Middle frontal gyrus (tissue), 1 donor: ENCODE measurements at regions not wholly inside any gene's neighbourhood (a gene's known extent, or its start where the extent isn't known, plus 50 kb on each side); places are given as distances from the start of the nearest gene placed in this dataset.
"Not testable (repeated sequence)": the region's sequence is repeated elsewhere in the genome, so short reads cannot be mapped to it uniquely, and the experiment has no call there.

Experiments
- DNase-seq: peaks from one replicate; pipeline ENCODE4 v3.0.0-alpha.2; 2015; ENCODE audit warnings: low spot score; ENCODE audit errors: extremely low spot score

DNA sequence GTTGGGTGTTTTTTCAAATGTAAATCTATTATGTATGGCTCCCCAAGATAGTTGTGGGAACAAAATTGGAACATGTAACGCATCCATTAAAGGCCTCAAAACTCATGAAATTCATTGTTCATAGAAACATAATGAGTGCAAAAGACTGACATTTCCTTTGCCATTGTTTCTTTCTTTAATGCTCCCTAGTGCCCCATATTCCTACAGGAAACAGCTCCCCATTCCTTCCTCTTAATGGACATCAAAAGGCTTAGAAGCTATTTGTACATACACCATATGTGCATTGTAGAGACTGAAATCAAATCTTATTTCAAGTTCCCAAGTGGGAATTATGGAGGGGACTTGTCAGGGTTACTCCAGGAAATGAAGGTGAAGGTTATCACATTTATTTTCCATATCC, 139.1 kb downstream of the AHR start:
- DNase-seq = no peak

GRCh38 chr7:17440025-17440784, 141.8 kb downstream of the AHR start:
- DNase-seq = not testable (repeated sequence)

DNA sequence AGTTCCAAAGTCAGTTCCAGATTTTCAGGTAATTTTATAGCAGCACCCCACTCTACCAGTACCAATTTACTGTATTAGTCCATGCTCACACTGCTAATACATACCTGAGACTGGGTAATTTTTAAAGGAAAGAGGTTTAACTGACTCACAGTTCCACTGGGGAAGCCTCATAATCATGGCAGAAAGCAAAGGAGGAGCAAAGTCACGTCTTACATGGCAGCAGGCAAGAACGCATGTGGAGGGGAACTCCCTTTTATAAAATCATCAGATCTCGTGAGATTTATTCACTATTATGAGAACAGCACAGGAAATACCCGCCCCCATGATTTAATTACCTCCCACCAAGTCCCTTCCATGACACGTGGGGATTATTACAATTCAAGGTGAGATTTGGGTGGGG, 142.4 kb downstream of the AHR start:
- DNase-seq = no peak

DNA sequence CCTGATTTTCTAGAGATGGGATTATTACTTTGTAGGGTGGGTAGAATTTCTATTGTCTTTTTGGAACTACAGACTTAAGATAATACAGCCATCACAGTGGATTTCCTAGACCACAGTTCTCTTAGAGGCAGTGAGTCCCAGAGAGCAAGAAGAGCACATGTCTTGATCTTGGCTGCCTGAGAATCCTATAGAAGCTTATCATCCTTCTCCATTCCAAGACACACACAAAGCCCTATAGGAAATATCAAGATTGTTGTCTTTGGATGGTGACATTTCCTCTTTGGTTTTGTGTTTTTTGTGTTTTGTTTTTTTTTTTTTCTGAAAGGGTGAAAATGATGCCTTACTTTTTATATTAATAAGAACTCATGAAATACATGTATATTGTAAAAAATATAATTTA, 143.1 kb downstream of the AHR start:
- DNase-seq = no peak

GRCh38 chr7:17444151-17444550, 145.7 kb downstream of the AHR start:
- DNase-seq = no peak

- no peak for DNase-seq
Measured at GRCh38 chr7:17444673-17445072, 146.2 kb downstream of the AHR start.

GRCh38 chr7:17446340-17446739, 147.9 kb downstream of the AHR start:
- DNase-seq = no peak

DNA sequence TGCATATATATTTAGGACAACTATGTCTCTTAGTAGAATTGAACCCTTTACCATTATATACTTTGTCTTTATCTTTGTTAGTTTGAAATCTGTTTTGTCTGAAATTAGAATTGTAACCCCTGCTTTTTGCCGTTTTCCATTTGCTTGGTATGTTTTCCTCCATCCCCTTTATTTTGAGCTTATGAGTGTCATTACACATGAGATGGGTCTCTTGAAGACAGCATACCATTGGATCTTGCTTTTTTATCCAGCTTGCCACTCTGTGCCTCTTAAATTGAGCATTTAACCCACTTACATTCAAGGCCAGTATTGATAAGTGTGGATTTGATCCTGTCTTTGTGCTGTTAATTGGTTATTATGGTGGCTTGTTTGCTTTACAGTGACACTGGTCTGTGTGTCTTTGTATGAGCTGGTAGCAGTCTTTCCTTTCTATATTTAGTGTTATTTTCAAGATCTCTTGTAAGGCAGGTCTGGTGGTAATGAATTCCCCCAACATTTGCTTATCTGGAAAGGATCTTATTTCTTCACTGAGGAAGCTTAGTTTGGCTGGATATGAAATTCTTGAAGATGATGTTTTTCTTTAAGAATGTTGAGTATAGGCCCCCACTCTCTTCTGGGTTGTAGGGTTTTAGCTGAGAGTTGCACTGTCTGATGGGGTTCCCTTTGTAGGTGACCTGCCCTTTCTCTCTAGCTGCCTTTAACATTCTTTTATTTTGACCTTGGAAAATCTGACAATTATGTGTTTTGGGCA, 149.5 kb downstream of the AHR start:
- DNase-seq = no peak

DNA sequence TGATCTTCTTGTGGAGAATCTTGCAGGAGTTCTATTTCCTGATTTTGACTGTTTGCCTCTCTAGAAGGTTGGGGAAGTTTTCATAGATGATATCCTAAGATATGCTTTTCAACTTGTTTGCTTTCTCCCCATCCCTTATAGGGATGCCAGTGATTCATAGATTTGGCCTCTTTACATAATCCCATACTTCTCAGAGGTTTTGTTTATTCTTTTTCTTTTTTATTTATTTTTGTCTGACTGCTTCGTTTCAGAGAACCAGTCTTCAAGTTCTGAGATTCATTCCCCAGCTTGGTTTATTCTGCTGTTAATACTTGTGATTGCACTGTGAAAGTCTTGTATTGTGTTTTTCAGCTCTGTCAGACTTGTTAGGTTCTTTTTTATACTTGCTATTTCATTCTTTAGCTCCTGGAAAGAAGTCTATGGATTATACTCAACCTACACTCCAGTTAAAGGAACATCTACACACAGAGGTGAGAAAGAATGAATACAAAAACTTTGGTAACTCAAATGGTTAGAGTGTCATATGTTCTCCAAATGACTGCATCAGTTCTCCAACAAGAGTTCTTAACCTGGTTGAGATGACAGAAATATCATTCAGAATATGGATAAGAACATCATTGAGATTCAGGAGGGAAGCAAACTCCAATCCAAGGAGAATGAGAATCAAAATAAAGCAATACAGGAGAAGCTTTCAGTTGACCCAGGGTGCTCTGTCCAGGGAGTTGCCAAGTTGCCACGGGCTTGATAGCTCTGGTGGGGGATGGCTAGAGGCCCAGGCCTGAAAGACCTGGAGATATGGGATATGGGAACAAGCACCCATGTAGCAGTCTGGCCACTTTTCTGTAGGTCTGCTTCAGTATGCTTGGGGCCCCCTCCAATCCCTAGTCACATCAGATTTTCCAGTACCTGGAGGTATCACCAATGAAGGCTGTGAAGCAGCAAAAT, 150.3 kb downstream of the AHR start:
- no peak for DNase-seq

GRCh38 chr7:17456541-17456940, 158.1 kb downstream of the AHR start:
- no peak for DNase-seq

DNA sequence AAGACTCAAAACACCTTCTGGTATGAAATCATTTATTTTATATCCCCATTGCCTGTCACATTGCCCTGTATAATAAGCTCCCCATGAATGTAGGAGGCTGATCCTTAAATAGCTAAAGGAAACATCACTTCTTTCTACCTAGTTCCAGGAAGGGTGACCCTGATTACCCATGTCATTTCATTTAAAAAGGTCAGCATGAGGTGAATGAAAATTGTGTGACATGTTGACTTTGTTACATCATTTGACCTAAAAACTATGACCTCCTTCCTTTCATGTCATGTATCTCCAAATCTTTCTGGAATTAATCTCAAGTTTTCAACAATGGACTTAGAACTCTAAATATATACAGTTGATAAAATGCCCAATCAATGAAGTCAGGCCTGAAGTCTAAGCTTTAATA, 161.5 kb downstream of the AHR start:
- no peak for DNase-seq

- DNase-seq = no peak
Measured at GRCh38 chr7:17460665-17461064, 162.2 kb downstream of the AHR start.

DNA sequence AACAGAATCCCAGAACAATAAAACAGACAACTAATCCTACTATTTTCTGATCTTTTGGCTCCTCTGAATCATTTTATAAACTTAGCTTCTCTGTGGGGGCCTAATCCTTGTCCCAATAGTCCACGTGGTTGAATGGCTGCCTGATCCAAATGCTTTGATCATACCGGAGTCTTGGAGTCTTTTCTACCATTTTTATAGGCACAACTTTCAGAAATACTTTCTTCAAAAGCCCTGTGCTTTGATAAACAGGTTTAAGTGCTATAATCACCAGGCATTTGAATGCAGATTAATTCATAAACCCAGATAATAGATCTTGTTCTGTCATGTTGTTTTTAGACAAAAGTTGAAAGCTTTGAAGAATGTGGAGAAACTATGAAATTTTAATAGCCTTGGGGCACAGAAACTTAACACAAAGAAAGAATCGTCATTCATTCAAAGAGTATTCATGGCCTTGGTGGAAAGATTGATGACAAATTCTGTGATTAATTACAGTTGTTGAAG, 163.7 kb downstream of the AHR start:
- DNase-seq = no peak

GRCh38 chr7:17463511-17464085, 165.1 kb downstream of the AHR start:
- DNase-seq = no peak

GRCh38 chr7:17466216-17466615, 167.8 kb downstream of the AHR start:
- peak; percentile 6 for DNase-seq

DNA sequence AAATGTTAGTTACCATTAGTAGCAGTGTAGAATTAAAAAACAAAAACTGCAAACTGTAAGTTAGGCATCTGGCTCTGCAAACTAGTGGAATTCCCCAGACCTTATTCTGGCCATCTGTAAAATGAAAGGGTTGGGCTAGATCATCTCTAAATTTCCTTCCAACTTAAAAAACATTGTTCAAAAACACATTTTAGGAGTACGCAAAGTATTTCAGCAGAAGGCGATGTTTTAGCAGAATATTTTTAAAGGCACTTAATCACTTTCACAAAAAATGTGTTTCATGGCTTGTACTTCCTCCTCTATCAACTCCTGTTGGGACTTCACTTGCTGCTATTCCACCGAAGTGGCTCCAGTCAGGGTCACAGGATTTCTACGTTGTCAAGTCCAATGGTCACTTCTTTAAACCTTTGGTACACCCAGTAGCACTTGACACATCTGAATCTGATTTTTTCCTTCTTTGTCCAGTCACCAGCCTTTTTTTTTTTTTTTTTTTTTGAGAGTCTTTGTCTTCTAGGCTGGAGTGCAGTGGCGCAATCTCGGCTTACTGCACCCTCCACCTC, 169.0 kb downstream of the AHR start:
- DNase-seq = no peak

DNA sequence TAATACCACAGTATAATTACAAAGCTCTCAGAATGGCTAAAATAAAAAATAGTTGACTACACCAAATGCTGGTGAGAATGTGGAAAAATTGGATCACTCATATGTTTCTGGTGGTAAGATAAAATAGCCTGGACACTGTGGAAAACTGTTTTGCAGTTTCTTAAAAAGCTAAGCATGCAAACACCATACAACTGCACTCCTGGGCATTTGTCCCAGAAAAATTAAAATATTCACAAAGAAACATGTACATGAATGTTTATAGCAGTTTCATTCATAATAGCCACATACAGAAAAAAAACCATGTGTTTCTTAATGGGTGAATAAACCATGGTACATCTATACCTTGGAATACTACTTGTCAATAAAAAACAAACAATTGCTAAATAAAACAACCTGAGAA, 172.9 kb downstream of the AHR start:
- DNase-seq = no peak

GRCh38 chr7:17472518-17472917, 174.1 kb downstream of the AHR start:
- DNase-seq = no peak

GRCh38 chr7:17472939-17473338, 174.5 kb downstream of the AHR start:
- DNase-seq = no peak

GRCh38 chr7:17474724-17475344, 176.4 kb downstream of the AHR start:
- no peak for DNase-seq
